Heart left ventricle (tissue), 13 donors: ENCODE measurements at regions not wholly inside any gene's neighbourhood (a gene's known extent, or its start where the extent isn't known, plus 50 kb on each side); places are given as distances from the start of the nearest gene placed in this dataset.

Experiments used
- POLR2A ChIP-seq, 2 donors: fragments of 450-650 bp; IDR thresholded peaks; one replicate each; pipeline ENCODE4 v1.6.1; 2017; ENCODE audit warnings: antibody characterized with exemption in 2 of 2, mild to moderate bottlenecking in 2 of 2, moderate library complexity in 2 of 2
- TF ChIP-seq, protein P1 (sequence below), 12 donors: fragments of 200-600 bp; sonication (generic) in 4 of 12; IDR thresholded peaks; one replicate each; pipeline versions ENCODE4 v1.5.0 to v1.8.0; 2018 to 2022; ENCODE audit warnings: antibody characterized with exemption in 12 of 12, mild to moderate bottlenecking in 5 of 12
- donor health status: ischemic (EF 13 %, LVEDD 7.1; RV severe dilation, severe dysfunction).
- donor health status: DM: no; HTN: yes; CAD: no.
- donor health status: DM: no; HTN: no; CAD: no.
- donor health status: ischemic (EF 25% LVEDD 6.9; RV normal size, moderate dysfunction).
- donor health status: ischemic (EF 25% LVEDD 5.7; RV mildly dilated, moderate dysfunction).
- donor health status: ischemic (EF 35%, LVEDD 5.7; RV mildly dilated, moderate dysfunction).
- donor health status: nonischemic (EF 11% LVEDD 7.7; RV severe dilation, severe dysfunction).
- donor health status: DM: yes; HTN: yes; CAD: no.
- donor health status: PGD.
- donor health status: ischemic (EF 29% LVEDD 5.4; RV normal size, mild dysfunction).
- donor health status: nonischemic (EF 23%, LVEDD 6.1; RV moderate dilation, normal function).

DNA sequence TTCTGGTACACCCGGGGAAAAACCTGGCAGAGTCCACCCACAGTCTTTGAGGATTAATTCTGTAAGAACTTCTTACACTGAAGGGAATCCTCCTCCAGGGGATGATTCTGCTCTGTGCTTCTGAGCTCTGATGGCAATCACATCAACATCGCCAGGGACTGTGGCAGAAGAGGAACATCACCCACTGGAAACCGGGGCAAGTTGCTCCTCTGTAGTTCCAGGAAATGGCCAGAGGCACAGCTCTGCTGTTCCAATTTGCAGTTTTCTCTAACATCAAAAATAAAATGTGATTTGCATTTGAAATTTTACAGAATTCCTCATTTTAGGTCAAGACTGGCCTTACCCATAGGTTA lies 207.6 kb downstream of the DAD1 start:
- TF ChIP-seq, protein P1, sequence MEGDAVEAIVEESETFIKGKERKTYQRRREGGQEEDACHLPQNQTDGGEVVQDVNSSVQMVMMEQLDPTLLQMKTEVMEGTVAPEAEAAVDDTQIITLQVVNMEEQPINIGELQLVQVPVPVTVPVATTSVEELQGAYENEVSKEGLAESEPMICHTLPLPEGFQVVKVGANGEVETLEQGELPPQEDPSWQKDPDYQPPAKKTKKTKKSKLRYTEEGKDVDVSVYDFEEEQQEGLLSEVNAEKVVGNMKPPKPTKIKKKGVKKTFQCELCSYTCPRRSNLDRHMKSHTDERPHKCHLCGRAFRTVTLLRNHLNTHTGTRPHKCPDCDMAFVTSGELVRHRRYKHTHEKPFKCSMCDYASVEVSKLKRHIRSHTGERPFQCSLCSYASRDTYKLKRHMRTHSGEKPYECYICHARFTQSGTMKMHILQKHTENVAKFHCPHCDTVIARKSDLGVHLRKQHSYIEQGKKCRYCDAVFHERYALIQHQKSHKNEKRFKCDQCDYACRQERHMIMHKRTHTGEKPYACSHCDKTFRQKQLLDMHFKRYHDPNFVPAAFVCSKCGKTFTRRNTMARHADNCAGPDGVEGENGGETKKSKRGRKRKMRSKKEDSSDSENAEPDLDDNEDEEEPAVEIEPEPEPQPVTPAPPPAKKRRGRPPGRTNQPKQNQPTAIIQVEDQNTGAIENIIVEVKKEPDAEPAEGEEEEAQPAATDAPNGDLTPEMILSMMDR (IDR thresholded peaks at IDR 0.05) = no peak
- no peak for TF ChIP-seq POLR2A (IDR thresholded peaks at IDR 0.05)
